WTC11 (cell line): ENCODE measurements at regions not wholly inside any gene's neighbourhood (a gene's known extent, or its start where the extent isn't known, plus 50 kb on each side); places are given as distances from the start of the nearest gene placed in this dataset.

Source experiments
- ATF3 ChIP-seq: sonication (generic); formaldehyde crosslinking; conservative IDR thresholded peaks from 2 replicates; pipeline ENCODE4 v1.8.1; 2022; ENCODE audit warnings: mild to moderate bottlenecking, missing genetic modification reagents
- CTCF ChIP-seq: fragments of 200-600 bp; IDR thresholded peaks from 2 replicates; pipeline ENCODE4 v1.8.0; 2022; ENCODE audit warnings: antibody characterized with exemption
- ZMAT4 ChIP-seq: fragments of 250-450 bp; sonication (Bioruptor Pico); IDR thresholded peaks from 2 replicates; pipeline ENCODE4 v1.9.0; 2021; ENCODE audit warnings: mild to moderate bottlenecking

- TF ChIP-seq ZMAT4 (CRISPR knock-in tag) (no peak), ATF3 (CRISPR knock-in tag) (no peak), CTCF (no peak)
Measured at GRCh38 chr7:106335814-106336213, 51.0 kb upstream of the NAMPT start (continued).
